CD1c-positive myeloid dendritic cell (primary cell): ENCODE measurements at regions not wholly inside any gene's neighbourhood (a gene's known extent, or its start where the extent isn't known, plus 50 kb on each side); places are given as distances from the start of the nearest gene placed in this dataset.

Experiments
- DNase-seq: peaks from one replicate; pipeline ENCODE4 v3.0.0-alpha.2; 2016; ENCODE audit errors: extremely low spot score

GRCh38 chr12:82040987-82041743 lies 282.0 kb upstream of the PPFIA2 start:
- DNase-seq: peak; percentile 12

DNA sequence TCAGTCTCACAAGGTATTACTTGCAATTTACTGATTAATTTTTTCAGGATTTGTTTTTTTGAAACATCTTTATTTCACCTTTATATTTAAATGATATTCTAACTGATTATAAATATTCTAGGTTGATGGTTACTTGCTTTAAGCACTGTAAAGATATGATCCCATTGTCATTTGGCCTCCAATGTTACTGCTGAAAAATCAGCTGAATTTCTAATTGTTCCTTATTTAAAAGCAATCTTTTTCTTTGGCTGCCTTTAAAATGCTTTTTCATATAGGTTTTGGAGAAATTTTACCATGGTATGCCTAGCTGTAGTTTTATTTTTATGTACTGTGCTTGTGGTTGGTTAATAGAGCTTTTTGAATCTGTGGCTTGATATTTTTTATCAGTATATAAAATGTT lies 275.6 kb upstream of the PPFIA2 start:
- no peak for DNase-seq

GRCh38 chr12:82029936-82030335 lies 270.8 kb upstream of the PPFIA2 start:
- no peak for DNase-seq

- DNase-seq: no peak
These were observed 269.6 kb upstream of the PPFIA2 start for GRCh38 chr12:82028772-82029171.

DNA sequence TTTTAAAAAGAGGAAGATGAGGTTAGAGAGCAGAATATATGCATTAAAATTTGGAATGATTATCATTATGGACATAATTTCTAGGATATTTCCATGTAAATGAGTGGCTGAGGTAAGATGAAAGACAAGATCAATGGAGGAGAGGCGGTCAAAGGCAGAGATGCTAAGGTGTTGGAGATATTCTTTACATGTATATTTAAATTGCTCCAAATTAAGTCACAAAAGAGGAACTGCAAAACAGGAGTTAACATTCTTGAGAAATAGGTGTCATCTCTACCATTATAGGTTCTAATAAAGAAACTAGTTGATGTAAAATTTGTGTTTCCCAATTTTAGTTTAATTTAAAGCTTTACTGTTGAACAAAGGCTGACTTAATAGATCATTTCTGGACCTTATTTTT lies 268.5 kb upstream of the PPFIA2 start:
- peak; percentile 24 for DNase-seq

GRCh38 chr12:82025462-82025861 lies 266.3 kb upstream of the PPFIA2 start:
- no peak for DNase-seq

- DNase-seq: no peak
These were observed 260.4 kb upstream of the PPFIA2 start for GRCh38 chr12:82019533-82019932.

GRCh38 chr12:82015623-82016347 lies 256.6 kb upstream of the PPFIA2 start:
- DNase-seq: no peak

DNA sequence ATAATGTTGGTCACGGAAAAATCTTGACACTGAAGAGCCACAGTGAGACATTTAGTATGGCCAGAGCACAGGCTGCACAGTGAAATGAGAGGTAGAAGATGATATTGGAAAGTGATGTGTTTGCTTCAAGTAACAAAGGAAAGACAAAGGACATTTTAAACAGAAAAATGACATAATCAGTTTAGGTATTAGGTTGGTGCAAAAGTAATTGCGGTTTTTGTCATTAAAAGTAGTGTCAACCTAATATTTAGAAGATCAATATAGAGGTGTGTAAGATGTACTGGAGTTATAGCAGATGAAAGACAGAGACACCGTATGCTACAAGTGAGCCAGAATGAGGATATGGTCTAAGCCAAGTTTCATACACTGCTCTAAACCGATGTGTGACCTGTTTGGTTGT lies 253.0 kb upstream of the PPFIA2 start:
- DNase-seq: no peak

DNA sequence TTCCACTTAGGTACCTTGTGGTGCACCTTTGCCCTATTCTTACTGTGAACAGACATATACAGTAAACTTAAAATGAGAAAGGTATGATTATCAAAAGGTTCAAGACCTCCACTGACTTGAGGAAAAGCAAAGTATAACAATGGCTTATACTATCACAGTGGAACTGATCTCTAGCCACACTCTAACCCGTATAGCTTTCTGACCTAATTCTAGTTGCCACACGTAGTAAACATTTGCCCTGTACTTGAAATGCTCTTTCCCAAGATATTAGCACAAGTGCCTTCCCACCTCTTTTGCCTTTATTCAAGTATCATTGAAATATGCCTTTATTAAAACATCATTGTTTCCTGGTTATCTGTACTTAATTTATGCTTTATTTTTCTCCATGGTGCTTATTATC lies 250.4 kb upstream of the PPFIA2 start:
- no peak for DNase-seq

DNA sequence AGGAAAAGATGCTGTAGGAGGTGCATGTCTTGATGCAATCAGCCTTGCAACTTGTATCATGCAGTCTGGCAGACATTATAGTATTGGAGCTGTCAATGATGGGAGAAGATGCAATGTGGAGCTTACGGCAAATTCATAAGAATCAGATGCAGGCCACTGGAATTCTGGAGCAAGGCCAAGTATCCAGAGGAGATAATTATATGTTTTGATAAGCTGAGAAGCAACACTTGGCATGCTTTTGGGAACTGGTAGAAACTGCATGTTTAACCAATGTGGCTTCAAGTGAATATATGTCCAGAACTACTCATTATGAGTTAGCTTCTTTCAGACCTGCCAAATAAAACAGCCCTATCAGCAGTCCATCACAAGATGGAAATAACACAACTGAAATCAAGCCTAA lies 249.1 kb upstream of the PPFIA2 start:
- DNase-seq: no peak

DNA sequence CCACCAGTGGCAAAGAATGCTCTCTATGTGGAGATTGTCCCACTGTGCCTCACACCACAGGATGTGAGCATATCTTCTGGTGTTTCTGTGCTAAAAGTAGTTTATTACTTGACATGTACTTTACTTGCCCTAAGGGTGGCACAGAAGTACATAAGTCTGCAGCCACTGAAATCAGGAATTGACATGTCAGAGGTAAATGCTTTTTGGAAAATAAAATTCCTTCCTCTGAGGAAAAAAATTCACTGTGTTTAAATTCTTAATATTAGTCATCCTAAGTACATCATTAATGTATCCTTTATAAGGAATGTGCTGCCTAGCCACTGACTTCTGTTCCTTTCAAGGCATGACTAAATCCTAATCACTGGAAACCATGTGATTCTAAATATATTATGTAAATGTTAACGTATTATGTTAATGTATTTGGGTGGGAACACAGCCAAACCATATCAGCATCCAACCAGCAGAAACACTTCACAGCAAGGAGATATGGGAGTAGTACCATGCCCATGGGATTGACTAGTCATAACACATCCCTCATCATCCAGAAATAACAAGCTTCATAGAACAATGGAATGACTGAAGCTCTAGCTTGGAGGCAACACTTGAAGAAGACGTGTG lies 239.7 kb upstream of the PPFIA2 start:
- DNase-seq: no peak

GRCh38 chr12:81992461-81992860 lies 233.3 kb upstream of the PPFIA2 start:
- peak; percentile 38 for DNase-seq

DNA sequence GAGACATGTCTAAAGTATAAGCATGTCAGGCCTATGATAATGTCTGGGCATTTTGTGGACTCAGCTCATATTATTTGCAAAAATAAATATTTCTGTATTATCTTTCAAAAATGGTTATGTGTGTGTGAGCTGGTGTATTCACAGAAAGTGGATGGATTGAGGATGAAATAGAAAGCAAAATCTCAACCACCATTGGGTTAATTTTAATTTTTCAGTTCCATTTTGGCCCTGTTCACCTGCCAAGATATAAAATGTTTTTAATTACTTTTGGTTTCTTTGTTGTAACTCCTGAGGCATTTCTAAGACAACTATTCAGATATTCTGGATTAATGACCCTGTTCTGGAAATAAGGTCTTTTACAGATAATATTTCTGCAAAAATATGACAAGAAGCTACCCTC lies 232.7 kb upstream of the PPFIA2 start:
- DNase-seq: no peak

GRCh38 chr12:81988362-81988761 lies 229.2 kb upstream of the PPFIA2 start:
- DNase-seq: no peak

DNA sequence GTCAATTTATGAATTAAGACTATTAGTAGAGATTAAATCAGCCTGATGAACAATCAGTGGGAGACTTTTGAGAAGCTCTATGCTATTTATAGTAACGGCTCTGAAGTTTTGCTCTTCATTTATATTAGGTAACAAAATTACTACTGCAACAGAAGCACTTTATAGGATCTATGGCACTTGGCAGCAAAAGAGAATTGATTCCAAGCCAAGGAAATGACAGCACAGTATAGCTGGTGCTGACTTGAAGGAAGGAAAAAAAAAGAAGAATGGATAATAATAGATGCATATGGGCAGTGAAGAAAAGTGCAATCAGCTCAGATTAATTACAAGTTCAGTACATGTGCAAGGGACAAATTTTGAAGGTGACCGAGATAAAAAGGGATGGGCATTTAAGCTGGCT lies 228.2 kb upstream of the PPFIA2 start:
- no peak for DNase-seq

- no peak for DNase-seq
These were observed 217.5 kb upstream of the PPFIA2 start for GRCh38 chr12:81976661-81977060.

DNA sequence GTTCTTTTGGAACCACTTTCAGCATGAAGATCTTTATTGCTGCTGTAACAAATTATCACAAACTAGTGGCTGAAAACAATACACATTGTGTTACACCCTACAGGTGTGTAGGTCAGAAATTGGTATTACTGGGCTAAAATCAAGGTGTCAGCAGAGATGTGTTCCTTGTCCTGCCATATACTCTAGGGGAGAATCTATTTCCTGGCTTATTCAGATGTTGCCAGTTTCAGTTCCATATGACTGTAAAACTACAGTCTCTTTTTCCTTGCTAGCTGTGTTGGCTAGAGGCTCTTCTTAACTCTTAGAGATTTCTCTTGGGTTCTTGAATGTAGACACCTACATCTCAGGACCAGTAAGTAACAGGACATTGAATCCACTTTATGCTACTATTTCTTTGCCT lies 215.6 kb upstream of the PPFIA2 start:
- DNase-seq: no peak

DNA sequence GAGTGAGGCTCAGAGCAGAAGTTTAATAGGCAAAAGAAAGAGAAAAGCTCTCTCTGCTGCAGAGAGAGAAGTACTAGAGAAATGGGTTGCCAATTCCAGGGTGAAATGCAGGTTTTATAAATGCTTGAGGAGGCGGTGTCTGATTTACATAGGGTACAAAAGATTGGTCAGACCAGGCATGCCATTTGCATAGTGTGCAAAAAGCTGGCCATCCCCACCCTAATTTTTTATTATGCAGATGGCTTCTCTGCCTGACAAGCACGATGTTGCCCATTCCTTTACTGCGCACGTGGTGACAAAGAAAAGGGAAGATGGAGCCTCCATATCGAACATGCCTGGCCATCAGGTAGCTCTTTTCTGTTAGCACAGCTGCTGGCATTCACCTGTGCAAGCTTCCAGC lies 209.3 kb upstream of the PPFIA2 start:
- DNase-seq: no peak

- no peak for DNase-seq
These were observed 204.5 kb upstream of the PPFIA2 start for GRCh38 chr12:81963636-81964035.

DNA sequence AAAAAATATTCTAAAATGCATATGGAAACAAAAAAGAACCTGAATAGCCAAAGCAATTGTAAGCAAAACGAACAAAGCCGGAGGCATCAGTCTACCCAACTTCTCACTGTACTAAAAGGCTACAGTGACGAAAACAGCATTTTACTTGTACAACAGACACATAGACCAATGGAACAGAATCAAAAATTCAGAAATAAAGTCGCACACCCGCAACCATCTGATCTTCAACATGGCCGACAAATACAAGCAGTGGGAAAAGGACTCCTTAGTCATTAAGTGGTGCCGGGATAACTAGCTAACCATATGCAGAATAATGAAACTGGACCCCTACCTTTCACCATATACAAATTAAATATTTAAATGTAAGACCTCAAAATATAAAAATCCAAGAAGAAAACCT lies 203.9 kb upstream of the PPFIA2 start:
- no peak for DNase-seq

GRCh38 chr12:81962126-81962856 lies 203.1 kb upstream of the PPFIA2 start:
- DNase-seq: no peak
